Transverse colon (tissue), 4 donors: ENCODE measurements at regions not wholly inside any gene's neighbourhood (a gene's known extent, or its start where the extent isn't known, plus 50 kb on each side); places are given as distances from the start of the nearest gene placed in this dataset.

Source experiments
- CTCF ChIP-seq, 5 experiments: fragments of 200-600 bp in 3 of 5; fragments of 450-650 bp in 2 of 5; sonication (generic) in 3 of 5; IDR thresholded peaks; 1 replicate in 2 of 5; 2 replicates in 3 of 5; pipeline ENCODE4 v1.5.1; 2016 to 2017; ENCODE audit warnings: antibody characterized with exemption in 5 of 5, inconsistent platforms in 3 of 5, mild to moderate bottlenecking in 2 of 5, moderate library complexity in 1 of 5
- EP300 ChIP-seq: sonication (generic); formaldehyde crosslinking; IDR thresholded peaks from one replicate; pipeline ENCODE4 v1.6.1; 2017; ENCODE audit warnings: antibody characterized with exemption, low read depth
- POLR2A ChIP-seq: fragments of 450-650 bp; IDR thresholded peaks from one replicate; pipeline ENCODE4 v1.6.1; 2016; ENCODE audit warnings: antibody characterized with exemption, mild to moderate bottlenecking, moderate library complexity
- POLR2AphosphoS5 ChIP-seq, 3 donors: sonication (generic); formaldehyde crosslinking; IDR thresholded peaks; one replicate each; pipeline ENCODE4 v1.6.1; 2016; ENCODE audit warnings: antibody characterized with exemption in 3 of 3

- TF ChIP-seq CTCF (IDR thresholded peaks at IDR 0.05) (no peak), POLR2A (no peak), POLR2AphosphoS5 (IDR thresholded peaks at IDR 0.05) (no peak), EP300 (no peak)
These were observed 108.5 kb downstream of the EVX1 start for GRCh38 chr7:27351137-27351536.
